KBM-7 (cell line): ENCODE measurements at regions not wholly inside any gene's neighbourhood (a gene's known extent, or its start where the extent isn't known, plus 50 kb on each side); places are given as distances from the start of the nearest gene placed in this dataset.
"Not testable (repeated sequence)": the region's sequence is repeated elsewhere in the genome, so short reads cannot be mapped to it uniquely, and the experiment has no call there.

Experiments used
- DNase-seq: peaks from one replicate; pipeline ENCODE4 v3.0.0-alpha.2; 2015
- in situ Hi-C: fragments of 300-500 bp; cut with MboI; formaldehyde crosslinking; loops from 2 replicates; pipeline ENCODE4 v1.14.3; 2020; ENCODE audit warnings: low sequenced_read_pairs, low pct_unique_long_range_greater_than_20kb, mixed read lengths

DNA sequence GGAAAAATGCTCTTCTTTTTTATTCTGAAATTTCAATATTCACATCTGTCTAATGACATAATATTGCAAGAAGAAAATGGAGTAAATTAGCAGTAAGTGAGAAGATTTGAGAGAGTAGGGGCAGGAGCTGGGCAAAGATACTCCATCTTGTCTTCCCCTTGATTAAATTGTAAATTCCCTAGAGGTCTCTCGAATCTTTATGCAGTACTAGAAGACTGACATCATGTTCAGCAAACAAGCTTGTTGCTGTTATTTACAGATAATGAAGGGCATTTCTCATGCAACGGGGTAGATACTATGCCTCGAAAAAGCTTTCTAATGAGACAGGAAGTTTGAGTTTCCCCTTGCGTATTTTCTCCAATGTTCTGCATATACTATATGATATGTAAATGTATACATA, 306.9 kb upstream of the PTCHD4 start:
- in situ Hi-C loops: no loop called here
- DNase-seq: no peak

DNA sequence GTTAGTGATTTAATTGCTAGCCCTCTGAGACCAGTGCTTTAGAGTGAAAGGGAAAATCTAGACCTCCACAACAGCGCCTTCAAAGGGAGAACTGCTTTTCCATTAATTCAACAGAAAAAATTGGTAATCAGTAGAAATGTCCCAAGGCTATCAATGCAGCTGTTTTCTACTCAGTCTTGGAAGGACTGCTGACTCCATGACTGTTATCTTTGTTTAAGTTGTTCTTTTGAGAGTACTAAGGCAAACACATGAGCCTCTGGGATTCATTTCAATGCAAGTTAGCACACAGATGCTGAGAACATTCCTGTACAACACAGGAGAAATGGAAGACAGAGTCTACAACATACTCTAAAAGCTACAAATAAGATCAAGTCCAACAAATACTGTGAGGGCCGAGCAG, 301.7 kb upstream of the PTCHD4 start:
- no peak for DNase-seq
- in situ Hi-C loops: no loop called here

DNA sequence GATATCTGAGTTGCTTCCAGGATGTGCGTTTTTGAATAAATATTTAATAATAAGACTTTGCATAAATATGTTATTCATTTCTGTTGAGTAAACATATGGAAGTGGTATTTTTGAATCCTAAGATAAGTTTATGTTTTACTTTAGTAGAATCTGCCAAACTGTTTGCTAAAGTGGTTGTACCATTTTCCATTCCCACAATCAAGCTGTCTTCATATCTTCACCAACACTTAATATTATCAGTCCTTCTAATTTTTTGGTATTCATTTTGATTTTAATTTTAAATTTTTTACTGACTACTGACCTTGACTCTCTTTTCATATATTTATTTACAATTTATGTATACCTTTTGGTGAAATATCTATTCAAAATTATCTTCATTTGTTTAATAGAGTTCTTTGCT, 293.9 kb upstream of the PTCHD4 start:
- in situ Hi-C loops: no loop called here
- no peak for DNase-seq

DNA sequence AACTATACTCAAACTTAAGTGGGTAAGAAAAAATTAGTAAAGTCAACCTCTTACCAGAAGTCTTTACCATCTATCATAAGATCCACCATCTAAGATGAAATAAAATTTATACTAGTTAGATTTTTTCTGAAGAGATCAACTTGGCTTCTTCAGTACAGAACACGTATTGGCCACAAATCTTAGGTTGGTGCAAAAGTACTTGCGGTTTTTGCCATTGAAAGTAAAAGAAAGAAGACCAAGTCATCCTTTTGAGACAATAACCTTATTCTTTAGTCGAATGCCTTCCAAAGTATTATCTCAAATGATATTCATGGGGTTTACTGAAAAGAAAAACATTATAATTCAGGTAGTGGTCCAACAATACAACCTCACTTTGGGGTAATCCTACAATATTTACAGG, 292.6 kb upstream of the PTCHD4 start:
- DNase-seq: no peak
- in situ Hi-C loops: no loop called here

DNA sequence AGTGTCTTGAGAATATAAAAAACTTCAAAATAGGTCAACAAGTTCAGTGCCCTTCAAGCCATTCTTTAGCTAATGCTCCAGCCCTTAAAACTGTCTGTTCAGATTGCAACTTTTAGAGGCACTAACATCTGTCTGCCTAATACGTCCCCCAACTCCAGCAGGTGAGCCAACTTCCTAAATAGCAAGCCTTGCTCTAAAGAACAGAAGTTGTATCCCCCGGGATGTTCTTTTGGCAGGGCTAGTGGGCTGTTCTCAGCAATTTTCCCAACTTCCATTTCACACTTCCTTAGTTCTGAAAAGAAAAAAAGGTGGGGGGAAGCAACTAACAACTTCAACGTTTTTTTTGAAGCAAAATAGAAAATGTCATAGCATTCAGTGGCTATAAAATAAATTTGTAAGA, 290.0 kb upstream of the PTCHD4 start:
- in situ Hi-C loops: no loop called here
- DNase-seq: no peak

DNA sequence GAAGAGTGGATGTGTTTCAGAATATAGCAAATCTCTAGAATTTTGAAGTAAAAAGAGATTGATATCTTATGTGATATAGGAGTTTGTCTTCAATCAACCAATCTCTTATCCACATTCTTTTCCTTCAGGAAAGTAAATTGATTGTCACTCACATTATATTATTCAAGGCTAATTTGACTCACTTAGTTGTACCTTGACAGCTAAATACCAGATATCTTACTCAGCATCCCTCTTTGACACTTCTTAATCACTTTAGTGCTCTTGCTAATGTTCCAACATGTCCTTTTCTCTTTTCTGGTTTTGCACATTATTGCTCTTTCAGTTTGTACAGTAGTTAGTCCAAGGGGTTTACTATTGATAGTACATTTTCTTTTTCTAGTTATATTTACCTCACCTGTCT, 286.9 kb upstream of the PTCHD4 start:
- DNase-seq: no peak
- in situ Hi-C loops: no loop called here

DNA sequence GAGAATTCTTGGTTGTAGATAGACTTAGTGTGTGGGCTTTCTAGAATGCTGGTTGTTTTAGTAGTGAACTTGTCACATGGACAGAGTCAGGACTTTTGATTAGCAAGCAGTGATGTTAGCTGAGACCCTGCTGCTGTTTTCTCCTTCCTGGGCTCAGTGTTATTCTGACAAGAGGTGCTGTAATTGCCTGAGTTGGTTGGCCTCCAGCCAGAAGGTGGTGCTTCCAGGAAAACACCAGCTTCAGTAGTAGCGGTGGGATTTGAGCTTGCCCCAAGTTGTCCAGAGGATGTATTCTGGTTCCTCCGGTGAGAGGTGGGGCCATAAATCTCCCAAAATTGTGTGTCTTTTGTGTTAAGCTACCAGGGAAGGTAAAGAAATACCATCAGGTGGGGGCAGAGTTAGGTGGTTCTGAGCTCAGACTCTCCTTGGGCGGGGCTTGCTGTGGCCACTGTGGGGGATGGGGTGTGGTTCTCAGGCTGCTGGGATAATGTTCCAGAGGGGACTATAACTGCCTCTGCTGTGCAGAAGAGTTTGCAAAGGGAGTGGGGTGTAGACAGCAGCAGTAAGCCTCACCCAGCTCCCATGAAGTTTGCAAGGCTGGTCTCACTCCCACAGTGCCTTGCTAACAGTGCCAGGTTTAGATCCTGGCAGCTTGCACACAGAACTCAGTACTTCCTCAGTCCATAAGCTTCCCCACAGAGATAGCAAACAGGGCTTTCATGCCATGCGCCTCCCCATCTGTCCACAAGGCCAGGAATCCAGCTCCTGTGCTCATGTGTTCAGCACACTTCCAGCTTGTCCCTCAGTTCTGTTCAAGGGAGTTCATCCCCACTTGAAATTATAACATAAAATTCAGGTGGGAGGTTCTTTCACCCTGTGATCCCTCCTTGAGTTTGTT, 278.4 kb upstream of the PTCHD4 start:
- in situ Hi-C loops: no loop called here
- DNase-seq: no peak

DNA sequence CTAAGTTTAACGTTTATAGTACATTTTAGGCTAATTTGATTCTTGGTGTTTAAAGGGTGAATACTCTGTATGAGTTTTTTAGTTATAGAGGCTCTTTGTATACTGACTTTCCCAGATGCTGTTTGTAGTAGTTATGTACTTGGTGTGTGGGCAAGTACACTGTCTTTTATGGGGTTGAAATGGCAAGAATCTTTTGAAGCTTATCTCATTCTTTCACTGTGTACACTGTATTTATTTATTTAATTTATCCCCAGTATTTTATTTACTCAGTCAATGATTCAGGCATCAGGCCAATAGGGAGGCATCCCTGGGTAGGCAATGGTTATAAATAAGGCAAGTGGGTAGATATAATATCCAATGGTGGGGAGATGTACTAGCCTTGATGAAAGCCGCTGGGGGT, 277.0 kb upstream of the PTCHD4 start:
- in situ Hi-C loops: no loop called here
- DNase-seq: no peak

DNA sequence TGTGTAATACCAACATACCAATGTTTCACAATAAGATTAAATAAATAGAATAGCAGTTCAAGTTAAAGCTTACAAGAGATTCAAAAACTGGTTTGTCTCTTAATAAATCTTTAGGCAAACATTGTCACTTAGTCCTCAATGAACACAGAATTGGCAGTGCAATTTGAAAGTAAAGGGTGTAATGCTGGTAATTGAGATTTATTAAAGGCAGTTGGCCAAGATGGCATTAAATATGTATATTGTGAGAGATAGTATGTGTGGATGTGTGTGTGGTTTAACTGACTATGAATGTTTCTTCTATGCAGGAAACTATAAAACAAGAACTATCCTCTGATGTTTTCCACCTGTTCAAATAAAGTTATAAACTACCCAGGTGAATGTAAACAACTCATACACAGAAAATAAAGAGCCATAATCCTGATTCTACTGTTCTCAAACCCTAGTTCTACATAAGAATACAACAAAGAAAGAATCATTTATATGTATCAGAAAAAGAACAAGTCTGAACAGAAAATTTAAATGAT, 267.9 kb upstream of the PTCHD4 start:
- in situ Hi-C loops: no loop called here
- DNase-seq: no peak

DNA sequence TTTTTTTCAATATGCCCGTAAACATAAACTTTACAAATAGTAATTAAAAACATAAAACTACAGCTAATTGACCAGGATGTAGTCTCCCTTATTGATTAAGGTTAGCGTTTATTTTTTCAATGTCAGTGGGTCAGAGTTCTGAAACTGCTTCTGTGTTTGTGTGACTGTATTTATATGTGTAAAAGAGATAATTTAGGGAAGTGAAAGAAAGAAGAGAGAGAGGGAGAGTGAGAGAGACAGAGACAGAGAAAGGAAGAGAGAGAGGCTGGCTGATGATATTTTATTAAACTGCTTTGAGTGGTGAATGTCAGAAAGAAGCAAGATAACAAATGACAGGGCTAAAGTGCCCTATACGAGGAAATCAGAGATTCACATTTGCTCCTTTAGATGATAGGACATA, 266.1 kb upstream of the PTCHD4 start:
- in situ Hi-C loops: no loop called here
- no peak for DNase-seq

DNA sequence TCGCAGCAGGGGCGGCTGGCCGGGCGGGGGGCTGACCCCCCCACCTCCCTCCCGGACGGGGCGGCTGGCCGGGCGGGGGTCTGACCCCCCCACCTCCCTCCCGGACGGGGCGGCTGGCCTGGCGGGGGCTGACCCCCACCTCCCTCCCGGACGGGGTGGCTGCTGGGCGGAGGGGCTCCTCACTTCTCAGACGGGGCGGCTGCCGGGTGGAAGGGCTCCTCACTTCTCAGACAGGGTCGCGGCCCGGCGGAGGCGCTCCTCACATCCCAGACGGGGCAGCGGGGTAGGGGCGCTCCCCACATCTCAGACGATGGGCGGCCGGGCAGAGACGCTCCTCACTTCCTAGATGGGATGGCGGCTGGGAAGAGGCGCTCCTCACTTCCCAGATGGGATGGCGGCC, 260.2 kb upstream of the PTCHD4 start:
- in situ Hi-C loops, DNase-seq: not testable (repeated sequence)

DNA sequence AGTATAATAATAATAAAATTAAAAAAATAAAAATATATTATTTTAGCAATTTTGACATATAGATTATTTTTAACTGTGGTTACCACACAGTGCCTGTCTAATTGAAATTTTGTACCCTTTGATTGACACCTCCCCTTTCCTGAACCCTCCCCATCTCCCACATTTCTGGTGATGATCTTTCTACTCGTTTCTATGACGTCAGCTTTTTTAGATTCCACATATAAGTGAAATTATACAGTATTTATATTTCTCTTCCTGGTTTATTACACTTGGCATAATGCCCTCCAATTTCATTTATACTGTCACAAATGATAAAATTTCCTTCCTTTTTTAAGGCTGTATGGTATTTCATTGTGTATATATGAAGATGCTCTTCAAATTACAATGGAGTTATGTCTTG, 258.1 kb upstream of the PTCHD4 start:
- no peak for DNase-seq
- in situ Hi-C loops: no loop called here

DNA sequence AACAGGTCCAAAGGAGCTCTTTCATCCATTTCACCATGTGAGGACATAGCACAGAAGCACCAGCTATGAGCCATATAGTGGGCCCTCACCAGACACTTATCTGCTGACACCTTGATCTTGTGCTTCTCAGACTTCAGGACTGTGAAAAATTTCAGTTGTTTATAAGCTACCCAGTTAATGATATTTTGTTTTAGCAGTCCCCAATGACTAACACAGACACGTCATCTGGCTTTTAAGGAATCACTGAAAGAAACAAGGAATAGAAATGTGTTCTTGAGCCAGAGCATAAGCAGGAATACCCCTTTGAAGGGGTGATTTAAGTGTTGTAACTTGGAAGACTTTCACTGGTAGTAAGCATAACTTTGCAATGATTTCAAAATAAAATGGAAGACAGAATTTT, 214.7 kb upstream of the PTCHD4 start:
- in situ Hi-C loops: no loop called here

DNA sequence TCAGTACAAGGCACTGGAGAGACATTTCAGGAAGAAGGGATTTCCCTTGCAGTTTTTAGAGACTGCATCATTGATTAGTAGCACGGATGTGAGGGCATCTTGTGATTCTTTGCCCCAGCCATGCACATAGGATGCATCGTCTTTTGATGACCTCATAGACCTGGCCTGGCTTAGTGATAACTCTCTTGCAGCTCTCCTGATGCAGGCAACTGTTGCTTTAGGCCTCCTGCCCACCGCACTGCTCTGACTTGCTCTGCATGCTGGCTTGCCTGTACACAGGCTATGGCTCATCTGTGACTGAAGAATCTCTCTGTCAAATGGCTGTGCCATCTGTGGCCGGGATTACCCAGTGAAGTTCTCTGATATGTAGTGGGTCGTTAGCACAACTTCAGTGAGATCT, 207.7 kb upstream of the PTCHD4 start:
- no peak for DNase-seq
- in situ Hi-C loops: no loop called here

More for the DNA sequence above, 214.7 kb upstream of the PTCHD4 start:
- DNase-seq: no peak

DNA sequence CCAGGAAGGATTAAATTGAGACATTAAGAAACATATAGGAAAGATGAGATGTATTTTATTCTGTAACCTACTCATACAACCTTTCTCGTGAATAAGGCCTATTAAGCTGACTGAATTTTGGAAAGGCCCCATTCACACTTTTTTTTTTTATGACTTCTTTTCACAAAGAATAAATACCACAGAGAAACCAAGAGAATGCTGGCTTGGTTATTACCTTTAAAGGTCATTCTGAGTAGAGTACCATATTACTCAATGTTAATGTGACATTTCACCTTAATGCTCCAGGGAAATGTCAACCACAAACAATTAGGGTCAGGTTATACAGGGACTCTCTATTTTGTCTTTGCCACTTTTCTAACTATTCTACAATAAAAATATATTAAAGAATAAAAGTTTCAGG, 204.9 kb upstream of the PTCHD4 start:
- no peak for DNase-seq
- in situ Hi-C loops: no loop called here

DNA sequence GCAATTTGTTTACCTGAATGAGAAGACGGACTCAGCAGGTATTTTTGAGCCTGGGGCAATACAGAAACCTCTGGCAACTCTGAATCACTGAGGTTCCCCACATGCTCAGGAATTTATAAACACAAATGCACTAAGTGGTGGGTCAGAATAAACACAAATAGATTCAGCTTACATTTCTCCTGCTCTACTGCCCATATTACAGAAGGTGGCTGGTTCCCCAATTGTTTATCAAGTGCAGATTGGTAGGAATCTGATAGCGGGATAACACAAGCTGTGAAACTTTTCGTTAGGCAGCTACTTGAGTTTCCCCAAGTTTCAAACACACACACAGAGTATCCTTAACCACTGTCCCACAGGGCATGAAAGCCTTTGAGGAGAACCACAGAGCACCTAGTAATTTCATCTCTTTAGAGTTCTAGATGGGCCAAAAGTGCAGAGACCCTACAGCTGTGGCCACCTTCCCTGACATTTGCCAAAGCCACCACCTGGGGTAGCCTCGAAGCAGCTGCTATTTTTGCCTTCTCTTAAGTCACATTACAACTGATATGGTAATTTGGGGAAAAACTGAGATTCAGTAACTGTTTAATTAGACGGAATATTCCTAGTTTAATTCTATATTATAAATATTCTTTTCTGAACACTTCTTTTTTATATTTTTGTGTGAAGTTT, 204.2 kb upstream of the PTCHD4 start:
- in situ Hi-C loops: no loop called here

DNA sequence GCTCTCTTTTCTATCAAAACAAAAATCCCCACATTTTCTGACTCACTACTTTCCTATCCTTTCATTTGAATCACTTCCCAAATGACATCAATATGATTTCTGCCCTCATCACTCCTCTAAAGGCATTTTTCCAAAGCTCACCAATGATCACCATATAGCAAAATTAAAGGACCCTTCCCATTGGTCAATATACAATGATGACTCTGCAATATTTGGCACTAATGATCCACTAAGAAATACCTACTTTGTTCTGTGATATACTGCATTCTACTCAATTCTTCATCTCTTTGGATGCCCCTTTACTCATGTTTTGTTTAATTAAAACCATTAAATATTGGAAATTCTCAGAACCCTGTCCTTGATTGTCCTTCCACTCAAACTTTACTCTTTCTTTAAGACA, 200.3 kb upstream of the PTCHD4 start:
- DNase-seq: no peak
- in situ Hi-C loops: no loop called here

More for the DNA sequence above, 204.2 kb upstream of the PTCHD4 start:
- no peak for DNase-seq

DNA sequence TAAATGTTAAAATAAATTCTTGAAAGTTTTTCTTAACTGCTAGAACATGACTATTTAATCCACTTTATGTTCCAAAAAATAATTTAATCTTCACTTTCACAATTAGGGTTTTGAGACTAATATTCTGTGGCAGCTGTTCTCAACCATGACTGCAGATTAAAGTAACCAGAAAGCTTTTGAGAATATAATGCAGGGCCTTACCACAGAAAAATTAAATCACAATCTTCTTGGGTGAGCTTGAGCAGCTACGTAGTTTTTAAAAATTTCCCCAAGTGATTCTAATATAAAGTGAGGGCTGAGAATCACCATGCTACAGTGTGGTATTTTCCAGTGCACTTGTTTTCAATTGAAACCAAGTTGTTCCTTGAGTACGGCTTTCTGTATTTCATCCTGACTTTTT, 196.6 kb upstream of the PTCHD4 start:
- in situ Hi-C loops: no loop called here
- no peak for DNase-seq

DNA sequence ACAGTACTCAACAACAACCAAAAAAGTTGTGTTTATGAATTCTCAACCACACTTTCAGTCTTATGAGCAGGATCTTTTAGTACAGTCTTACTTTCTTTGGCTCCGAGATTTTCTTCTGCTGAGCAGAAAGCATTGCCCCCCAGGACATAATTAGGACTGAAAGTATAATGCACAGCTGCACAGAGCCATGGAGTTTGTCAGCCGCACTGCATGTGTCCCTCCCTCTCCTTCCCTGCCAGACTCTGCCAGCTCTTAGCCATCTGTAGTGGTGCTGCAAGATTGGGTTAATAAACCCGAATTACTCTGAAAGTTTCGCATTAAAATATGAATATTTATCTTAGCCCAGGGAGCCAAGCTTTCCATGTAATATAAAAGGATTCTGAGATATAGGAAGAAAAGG, 179.6 kb upstream of the PTCHD4 start:
- no peak for DNase-seq
- in situ Hi-C loops: no loop called here

DNA sequence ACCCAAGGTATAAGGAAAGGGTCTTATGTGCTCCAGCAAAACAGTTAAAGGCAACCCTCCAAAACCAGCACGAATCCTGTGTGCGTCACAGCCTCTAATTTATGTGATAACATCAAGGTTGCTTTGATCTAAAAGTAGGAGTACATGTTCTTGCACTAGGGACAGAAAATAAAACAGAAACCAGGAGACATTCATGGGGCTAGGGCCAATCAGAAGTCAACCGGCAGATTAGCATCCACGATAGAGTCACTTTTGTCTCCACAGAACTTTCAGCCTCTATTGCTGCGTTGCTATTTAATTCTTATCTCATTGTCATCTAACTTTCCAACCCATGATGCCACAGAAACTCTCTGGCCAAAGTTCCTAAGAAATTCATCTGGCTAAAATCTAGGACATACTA, 178.8 kb upstream of the PTCHD4 start:
- in situ Hi-C loops: no loop called here
- DNase-seq: no peak

DNA sequence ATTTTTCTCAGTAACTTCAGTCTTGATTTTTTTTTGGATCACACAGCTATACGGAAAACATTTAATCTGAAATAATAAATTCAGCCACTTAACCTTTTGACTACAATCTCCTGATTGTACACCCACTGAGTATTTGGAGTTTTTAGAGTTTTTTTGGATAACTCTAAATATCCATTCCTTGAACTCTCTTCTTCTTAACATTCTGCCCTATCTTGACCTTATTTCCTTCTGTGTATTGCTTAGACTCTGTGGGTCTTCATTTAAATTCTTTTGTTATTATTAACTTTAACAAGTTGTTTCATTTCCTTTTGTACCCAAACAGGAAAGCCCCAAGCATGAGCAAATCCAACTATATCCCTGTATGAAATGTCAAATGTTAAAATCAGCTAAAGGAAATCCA, 170.2 kb upstream of the PTCHD4 start:
- in situ Hi-C loops: no loop called here
- DNase-seq: no peak
